GM18861 (cell line): ENCODE measurements at regions not wholly inside any gene's neighbourhood (a gene's known extent, or its start where the extent isn't known, plus 50 kb on each side); places are given as distances from the start of the nearest gene placed in this dataset.
"Not testable (repeated sequence)": the region's sequence is repeated elsewhere in the genome, so short reads cannot be mapped to it uniquely, and the experiment has no call there.

Source experiments
- ATAC-seq: cut with Tn5 transposase; IDR thresholded peaks from one replicate; pipeline ENCODE4 v1.9.1; 2021; ENCODE audit not compliant: unreplicated experiment

DNA sequence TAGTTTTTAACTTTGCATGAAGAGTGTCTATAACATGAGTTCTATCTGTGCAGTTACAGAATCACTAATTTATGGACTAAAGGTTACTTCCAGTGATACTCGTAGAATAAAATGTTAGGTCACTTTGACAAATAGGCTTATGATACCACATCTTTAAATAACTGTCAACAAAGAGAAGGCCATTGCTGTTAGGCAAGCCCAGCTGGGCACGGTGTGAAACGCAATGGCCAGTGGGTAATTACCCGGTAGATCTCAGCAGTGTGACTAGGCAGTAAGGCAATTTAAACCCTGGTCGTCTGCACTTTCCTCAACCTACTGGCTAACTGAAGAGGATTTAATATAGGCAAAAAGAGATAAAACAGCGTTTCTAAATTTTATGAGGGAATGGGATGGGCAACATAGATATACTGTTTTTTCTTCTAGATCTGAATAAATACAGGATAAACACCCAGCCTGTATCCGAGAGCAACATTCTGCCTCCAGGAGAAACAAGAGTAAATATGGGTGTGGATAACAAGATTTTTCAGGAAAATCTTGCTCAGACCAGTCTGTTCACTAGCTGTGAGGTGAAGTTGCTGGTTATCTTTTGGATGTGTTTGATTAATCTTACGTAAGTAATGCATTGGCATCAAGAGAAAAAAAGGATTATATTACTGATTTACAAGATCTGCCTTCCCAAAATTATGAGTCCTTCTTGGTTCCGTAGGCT is 631.3 kb downstream of the EFNB2 start:
- no peak for ATAC-seq

DNA sequence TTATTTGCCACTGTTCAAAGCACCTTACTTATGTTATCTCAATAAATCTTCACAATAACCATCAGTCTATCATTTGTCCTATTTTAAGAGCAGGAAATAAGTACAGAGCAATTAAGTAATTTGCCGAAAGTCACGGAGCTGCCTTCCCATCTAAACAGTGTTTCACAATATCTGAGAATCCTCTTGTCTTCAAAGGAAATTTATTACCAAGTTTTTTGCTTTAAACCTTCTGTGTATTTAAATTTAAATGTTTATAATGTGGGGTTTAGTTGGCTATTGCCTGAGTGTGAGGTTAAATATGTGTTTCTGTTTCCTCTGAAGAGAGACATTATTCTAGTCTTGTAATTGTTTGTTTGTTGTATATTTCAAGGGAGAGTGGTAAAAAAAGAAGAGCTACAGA is 633.1 kb downstream of the EFNB2 start:
- no peak for ATAC-seq

DNA sequence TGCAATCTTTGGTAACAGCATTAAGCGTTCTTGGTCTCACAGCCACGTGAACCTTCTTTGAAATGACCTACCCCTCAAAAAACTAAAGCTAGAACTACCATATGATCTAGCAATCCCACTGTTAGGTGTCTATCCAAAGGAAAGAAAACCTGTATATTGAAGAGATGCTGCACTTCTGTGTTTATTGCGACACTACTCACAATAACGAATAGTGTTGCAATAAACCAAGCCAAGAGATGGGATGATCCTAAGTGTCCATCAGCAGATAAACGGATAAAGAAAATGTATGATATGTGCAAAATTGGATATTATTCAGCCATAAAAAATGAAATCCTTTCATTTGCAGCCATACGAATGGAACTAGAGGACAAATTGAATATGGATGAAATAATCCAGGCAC is 637.9 kb downstream of the EFNB2 start:
- ATAC-seq: no peak

DNA sequence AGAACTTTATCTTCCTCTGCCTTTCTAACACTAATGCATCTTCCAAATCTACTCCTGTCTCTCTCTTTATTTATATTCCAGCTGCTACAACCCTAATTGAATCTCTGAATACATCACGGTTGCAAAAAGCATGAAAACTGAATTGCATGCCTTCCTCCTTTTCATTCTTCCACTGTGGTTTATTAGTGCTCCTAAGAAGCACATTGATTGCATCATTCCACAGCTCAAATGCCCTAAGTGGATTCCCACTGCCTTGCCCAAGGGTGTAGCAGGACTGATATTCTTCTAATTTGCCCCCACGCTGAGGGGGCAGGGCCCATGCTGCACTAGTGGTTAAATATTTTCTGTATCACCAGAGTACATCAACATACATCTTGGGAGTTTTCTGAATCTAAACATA is 640.8 kb downstream of the EFNB2 start:
- ATAC-seq: no peak

DNA sequence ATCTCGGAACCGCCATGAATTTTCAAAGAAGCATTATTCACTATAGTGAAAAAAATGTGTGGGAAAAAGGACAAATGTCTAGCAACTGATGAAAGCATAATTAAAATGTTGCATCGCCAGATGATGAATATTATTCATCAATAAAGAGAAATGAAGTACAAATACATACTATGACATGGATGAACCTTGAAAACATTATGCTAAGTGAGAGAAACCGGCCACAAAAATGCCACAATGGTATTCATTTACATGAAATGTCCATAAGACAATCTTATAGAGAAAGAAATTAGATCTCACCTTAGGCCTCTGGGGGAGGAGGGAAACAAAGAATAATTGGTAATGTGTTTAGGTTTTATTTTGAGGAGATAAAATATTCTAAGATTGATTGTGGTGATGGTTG is 645.0 kb downstream of the EFNB2 start:
- ATAC-seq: no peak

DNA sequence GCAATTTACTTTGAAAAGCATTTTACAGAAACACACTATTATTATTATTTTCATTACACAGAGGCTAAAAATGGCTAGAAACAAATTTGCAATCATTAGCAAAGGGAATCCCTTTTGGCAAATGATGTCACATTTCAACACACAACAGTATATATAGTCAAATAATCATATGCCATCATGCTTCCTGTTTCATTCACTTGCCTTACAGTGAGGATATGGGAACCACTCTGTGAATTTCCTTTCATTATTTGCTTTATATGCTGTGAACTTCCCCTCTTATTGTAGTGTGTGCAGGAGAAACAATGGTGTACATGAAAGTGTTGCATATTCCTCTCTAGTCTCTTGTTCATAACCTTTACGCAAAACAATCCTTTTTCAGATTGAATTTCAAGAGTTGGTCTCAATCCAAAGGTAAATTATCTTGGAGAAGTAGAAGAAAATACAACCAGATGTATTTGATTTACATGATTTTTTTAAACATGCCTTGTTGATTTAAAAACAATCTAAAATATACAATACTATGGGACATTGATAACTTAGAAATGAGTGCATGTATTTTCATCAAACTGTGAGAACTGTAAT is 657.3 kb downstream of the EFNB2 start:
- ATAC-seq: no peak

DNA sequence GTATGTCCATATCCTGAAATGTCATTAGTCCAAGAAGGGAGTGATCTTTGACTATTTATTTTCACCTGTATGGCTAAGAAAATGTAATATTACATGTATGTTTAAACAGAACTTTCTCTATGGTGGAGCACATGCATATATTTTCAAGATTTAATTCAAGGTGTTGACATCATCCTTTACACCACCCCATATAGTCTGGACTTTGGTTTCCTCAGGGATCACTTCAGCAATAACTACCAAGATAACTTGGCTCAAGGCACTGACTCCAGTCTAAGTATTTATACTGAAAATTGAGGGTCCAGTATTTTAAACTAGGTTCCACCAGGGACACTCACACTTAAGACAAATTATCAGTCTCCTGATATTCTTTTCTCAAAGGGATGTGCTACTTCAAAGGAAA is 660.6 kb downstream of the EFNB2 start:
- no peak for ATAC-seq

DNA sequence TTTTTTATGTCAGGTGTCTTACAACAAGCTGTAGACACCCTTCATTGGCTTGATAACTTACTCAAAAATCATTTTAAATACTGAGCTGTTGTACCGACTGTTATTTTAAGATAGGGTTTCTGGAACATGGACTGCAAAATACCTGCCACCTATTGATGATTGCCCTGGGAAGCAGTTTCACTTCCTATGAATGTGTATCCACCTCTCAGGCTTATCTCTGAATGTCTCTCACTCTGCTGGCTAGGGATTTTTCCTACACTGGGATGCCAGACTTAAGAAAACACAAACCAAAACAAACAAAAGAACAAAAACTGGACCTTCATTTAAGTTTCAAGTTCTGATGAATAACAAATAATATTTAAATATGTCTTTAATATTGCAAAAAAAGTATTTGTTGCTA is 663.7 kb downstream of the EFNB2 start:
- ATAC-seq: no peak

DNA sequence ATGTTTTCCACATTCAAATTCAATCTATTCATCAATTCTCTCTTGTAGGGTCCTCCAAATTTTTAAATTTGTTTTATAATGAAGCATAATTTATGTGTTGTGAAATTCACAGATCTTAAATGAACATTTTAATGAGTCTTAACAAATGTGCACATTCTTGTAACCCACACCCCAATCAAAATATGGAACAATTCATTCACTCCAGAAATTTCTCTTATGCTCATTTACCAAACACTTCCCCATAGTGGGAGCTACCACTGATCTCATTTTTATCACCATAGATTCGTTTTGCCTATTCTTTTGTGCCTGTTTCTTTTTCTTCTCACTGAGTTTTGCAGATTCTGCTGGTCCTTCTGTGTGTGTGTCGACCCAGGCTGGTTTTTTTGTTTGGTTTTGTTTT is 664.1 kb downstream of the EFNB2 start:
- ATAC-seq: no peak

DNA sequence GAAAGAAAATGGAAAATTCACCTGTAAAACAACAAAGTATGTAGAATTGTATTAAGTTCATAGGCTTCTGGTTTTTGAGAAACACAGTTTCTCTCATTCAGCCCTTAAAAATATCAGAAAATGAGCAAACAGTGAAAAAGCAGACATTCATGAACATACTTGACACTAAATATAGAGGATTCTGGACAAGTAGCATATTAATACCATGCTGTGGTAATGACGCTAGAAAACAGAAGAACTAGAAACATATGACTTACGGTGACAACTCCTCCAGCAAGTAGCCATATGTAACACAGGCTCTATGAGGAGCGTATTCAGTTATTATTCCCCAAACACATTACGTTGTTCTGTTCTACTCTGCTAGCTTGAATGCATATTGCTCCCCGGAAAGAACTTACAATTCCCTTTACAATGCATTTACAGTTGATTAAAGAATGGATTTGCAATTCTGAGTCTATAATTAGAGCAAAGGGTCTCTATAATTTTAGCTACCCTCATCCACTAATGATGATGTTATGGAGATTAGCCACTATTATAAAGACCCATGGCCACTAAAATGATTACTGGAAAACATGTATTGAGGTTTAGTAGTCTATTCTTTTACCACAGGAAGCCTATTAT is 672.1 kb downstream of the EFNB2 start:
- no peak for ATAC-seq

DNA sequence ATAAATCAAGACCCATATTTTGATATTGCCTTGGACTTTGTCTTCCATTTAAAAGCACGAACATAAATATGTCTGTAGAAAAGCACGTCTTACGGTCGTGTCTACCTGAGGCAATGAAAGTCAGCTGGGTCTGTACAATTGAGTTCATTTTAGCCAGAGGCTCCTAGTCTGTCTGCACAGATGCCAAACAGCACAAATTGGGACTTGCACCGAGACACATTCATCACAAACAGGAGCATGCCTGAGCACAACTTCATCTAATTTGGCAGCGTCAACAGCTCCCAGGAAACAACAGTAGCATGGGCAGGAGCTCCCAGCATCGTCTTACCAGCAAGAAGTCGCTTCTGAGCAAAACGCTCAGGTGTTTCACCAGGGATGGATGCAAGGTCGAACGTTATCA is 687.0 kb downstream of the EFNB2 start:
- no peak for ATAC-seq

DNA sequence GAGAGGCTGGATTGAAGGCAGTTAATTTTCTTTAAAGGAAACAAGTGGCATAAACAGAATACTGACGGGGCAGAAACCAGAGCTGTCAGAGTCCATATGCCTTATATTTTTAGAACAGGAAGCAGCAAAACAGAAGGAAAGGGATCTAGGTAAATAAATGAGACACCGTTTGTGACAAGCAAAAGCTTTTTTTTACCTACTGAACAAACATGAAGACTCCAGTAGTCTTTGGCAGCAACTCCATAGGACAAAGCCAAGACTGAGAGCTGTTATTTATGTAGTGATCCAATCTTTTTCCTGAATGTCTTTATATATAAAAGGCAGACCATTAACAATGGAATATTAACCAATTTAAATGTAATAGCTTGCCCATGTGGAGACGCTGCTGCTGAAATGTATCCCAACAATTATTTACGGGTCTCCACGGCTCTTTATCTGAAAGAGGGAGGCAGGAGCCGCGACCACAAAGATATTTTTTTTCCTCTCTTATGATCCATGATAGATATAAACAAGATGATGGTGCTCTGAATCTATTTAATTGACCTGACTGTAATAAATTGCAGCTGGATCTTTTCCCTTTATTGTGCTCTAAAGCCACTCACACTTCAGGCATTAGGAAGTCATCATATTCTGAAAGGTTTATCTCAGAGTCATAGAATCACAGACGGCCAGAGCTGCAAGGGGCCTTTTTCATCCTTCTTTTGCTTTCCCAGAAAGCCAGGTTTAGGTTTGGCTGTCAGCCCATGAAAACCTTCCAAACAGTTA is 687.8 kb downstream of the EFNB2 start:
- no peak for ATAC-seq

DNA sequence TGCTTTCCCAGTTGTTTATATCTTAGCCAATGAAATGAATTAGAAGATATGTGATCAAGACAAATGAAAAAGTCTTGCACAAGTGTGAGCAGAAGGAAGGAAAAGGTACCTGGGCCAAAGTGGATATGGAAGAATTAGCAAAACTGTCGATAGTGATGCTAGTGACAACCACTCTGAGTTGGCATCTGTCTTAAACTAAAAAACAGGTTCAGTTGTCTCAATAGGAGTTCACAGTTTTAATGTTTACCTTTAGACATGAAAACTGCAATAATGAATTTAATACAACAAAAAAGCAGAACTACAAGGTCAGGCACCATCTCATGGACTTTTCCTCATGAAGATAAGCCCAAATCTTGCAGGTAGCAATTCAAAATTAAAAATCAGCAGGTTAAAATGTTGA is 688.5 kb downstream of the EFNB2 start:
- ATAC-seq: no peak

DNA sequence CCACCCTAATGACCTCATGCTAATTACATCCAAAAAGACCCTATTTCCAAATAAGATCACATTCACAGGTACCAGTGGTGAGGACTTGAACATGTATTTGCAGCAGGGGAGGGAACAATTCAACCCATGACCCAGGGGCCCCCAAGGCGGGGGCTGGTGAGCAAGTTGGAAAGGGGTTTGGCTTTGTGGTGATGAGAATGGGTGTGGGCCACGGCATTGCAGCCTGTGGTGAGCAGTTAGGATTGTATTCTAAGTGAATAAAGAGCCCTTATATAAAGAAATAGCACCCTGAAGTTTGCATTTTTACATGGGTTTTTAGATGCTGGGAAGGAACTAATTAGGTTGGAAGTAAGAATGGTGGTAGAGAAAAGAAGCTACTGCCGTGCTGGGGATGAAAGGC is 694.2 kb downstream of the EFNB2 start:
- no peak for ATAC-seq

DNA sequence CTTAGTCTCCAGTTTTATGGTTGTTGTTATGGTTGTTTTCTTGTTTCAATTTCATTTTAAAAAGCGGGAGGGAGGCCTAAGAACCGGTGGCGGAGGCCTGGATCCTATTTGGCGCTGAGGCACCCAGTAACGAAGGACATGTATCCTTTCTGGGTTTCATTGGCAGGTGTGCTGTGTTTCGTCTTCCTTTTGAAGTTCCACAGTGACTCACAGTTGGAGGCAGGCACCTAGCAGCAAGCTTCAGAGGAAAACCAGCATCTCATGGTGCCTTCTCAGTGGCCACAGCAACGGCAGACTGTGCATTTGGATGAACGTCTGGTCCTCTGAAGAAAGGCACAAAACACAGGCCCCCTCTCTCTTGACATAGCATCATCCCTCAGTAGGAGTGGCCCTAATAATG is 697.2 kb downstream of the EFNB2 start:
- no peak for ATAC-seq

DNA sequence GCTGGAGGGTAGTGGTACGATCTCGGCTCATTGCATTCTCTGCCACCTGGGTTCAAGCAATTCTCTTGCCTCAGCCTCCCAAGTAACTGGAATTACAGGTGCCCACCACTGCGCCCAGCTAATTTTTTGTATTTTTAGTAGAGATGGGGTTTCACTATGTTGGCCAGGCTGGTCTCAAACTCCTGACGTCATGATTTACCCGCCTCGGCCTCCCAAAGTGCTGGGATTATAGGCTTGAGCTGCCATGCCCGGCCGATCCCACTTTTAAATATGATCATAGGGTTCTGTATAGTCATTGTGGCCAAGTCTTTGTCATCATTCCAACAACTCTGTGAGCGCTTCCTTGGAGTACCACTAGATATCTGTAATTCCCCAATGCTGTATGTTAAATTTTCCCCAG is 698.2 kb downstream of the EFNB2 start:
- ATAC-seq: not testable (repeated sequence)

DNA sequence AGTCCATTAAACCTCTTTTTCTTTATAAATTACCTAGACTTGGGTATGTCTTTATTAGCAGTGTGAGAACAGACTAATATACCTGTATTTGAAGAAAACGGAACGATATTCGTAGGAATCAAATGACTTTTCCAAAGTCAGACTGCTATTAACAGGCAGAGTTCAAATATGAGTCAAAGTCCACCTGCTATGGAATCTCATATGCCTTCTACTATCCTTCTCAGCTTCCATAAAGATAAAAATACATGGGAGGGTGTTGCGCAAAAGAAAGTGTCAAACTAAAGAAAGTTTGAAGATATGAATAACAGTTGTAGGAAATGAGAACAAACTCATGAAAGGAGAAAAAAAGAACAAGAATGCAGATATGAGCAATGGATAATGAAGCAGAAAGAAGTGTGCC is 704.6 kb downstream of the EFNB2 start:
- ATAC-seq: no peak

DNA sequence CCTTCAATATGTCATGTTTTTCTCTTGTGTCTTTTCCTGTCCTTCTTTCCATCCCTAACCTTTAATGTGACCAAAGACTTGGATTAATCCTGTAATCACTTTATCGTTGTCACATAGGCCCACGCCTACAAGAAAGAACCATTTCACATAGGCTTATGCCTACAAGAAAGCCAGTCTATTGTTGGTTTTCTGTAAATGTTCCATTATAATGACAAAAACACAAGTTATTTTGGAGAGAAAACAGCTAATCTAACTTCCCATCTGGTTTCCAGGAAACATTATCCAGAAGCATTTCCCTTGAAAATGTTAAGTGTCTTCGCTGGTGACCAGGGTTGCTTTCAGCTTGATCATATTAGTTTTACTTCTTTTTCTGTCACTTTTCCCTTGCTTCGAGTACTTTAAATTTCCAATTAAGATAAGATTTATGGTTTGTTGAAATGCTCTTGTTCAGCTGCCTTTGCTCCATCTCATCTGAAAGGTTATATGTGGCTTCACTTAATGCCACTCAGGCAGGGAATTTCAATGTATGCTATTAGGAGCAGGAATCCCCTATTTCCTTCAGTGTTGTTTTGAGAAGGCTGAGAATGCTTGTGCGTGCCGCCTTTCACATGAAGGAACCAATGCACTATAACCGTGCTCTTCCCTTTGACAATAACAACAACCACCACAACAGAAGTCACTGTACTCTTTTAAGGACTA is 708.2 kb downstream of the EFNB2 start:
- no peak for ATAC-seq

DNA sequence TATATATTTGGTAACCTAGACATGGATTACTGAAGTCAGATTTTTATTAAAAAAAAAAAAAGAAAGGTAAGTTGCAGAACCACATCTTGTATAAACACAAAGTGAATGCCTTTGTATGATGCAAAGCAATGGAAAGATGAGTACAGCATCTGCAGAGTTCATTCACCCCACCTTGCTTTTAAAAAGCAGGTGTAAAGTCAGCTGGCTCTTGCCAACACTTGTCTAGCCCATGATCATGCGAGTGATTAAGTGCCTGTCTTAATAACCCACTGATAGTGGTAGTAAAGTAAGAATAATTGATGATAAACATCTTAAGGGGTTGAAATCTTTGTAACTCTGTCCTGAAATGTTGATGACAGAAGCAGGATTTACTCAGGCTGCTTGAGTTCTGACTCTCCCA is 710.4 kb downstream of the EFNB2 start:
- no peak for ATAC-seq

DNA sequence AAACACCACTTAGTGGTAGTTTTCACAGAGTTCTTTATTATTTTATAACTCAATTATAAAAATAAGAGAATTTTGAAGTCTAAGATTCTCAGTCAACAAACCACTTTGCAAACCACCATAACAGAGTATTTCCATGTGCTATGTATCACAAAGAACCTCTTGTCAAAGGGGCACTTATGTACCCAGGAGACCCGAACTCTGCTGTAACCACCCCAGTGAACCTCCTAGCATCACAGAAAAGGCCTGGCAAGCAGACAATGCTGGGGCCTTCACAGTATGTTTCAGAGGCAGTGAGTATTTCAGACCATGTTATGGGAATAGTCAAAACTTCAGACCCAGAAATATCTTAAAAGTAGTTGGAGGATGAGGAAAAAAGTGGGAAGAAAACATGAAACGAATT is 714.1 kb downstream of the EFNB2 start:
- no peak for ATAC-seq

DNA sequence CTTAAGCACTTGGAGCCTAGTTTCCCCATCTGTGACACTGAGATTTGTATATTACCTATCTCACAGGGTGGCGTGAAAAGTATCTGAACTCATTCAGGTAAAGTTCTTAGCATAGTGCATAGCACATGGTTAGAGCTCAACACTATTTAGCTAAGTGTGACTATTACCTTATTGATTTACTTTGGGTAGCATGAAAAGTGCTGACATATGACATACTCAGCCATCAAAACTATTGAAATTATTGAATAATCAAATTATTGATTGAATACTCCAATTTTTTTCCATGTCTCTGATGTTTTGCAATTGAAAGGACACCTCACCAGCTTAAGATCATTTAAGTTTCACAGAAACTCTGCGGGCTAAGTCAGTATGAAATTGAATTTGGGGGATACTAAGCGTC is 715.0 kb downstream of the EFNB2 start:
- no peak for ATAC-seq
